HG02623 (cell line): ENCODE measurements at regions not wholly inside any gene's neighbourhood (a gene's known extent, or its start where the extent isn't known, plus 50 kb on each side); places are given as distances from the start of the nearest gene placed in this dataset.
"Not testable (repeated sequence)": the region's sequence is repeated elsewhere in the genome, so short reads cannot be mapped to it uniquely, and the experiment has no call there.

Experiments
- ATAC-seq: cut with Tn5 transposase; IDR thresholded peaks from one replicate; pipeline ENCODE4 v1.9.1; 2021; ENCODE audit warnings: moderate library complexity; ENCODE audit not compliant: unreplicated experiment

GRCh38 chr3:70519913-70520659 lies 207.6 kb upstream of the MDFIC2 start:
- no peak for ATAC-seq

GRCh38 chr3:70519026-70519425 lies 206.6 kb upstream of the MDFIC2 start:
- ATAC-seq = no peak

GRCh38 chr3:70518356-70518755 lies 205.9 kb upstream of the MDFIC2 start:
- ATAC-seq = no peak

GRCh38 chr3:70517124-70517890 lies 204.9 kb upstream of the MDFIC2 start:
- no peak for ATAC-seq

GRCh38 chr3:70516076-70516475 lies 203.6 kb upstream of the MDFIC2 start:
- ATAC-seq = no peak

- ATAC-seq = no peak
Observed at GRCh38 chr3:70507486-70507885, 195.0 kb upstream of the MDFIC2 start.

GRCh38 chr3:70506775-70507174 lies 194.3 kb upstream of the MDFIC2 start:
- no peak for ATAC-seq

GRCh38 chr3:70501561-70501960 lies 189.1 kb upstream of the MDFIC2 start:
- no peak for ATAC-seq

- ATAC-seq = no peak
Observed at GRCh38 chr3:70488816-70489215, 176.4 kb upstream of the MDFIC2 start.

- ATAC-seq = no peak
Observed at GRCh38 chr3:70488131-70488530, 175.7 kb upstream of the MDFIC2 start.

- no peak for ATAC-seq
Observed at GRCh38 chr3:70486414-70487017, 174.1 kb upstream of the MDFIC2 start.

- no peak for ATAC-seq
Observed at GRCh38 chr3:70476174-70476573, 163.7 kb upstream of the MDFIC2 start.

- no peak for ATAC-seq
Observed at GRCh38 chr3:70471464-70472342, 159.3 kb upstream of the MDFIC2 start.

- ATAC-seq = no peak
Observed at GRCh38 chr3:70466096-70466495, 153.7 kb upstream of the MDFIC2 start.

GRCh38 chr3:70464876-70465275 lies 152.4 kb upstream of the MDFIC2 start:
- ATAC-seq = no peak

GRCh38 chr3:70464465-70464864 lies 152.0 kb upstream of the MDFIC2 start:
- no peak for ATAC-seq

GRCh38 chr3:70450220-70450619 lies 137.8 kb upstream of the MDFIC2 start:
- not testable (repeated sequence) for ATAC-seq

- ATAC-seq = not testable (repeated sequence)
Observed at GRCh38 chr3:70435422-70435821, 123.0 kb upstream of the MDFIC2 start.

GRCh38 chr3:70433091-70433490 lies 120.7 kb upstream of the MDFIC2 start:
- ATAC-seq = no peak

- no peak for ATAC-seq
Observed at GRCh38 chr3:70431911-70432310, 119.5 kb upstream of the MDFIC2 start.

- no peak for ATAC-seq
Observed at GRCh38 chr3:70426071-70426470, 113.6 kb upstream of the MDFIC2 start.
